ENCODE measurements at regions not wholly inside any gene's neighbourhood (a gene's known extent, or its start where the extent isn't known, plus 50 kb on each side); places are given as distances from the start of the nearest gene placed in this dataset.

DNA sequence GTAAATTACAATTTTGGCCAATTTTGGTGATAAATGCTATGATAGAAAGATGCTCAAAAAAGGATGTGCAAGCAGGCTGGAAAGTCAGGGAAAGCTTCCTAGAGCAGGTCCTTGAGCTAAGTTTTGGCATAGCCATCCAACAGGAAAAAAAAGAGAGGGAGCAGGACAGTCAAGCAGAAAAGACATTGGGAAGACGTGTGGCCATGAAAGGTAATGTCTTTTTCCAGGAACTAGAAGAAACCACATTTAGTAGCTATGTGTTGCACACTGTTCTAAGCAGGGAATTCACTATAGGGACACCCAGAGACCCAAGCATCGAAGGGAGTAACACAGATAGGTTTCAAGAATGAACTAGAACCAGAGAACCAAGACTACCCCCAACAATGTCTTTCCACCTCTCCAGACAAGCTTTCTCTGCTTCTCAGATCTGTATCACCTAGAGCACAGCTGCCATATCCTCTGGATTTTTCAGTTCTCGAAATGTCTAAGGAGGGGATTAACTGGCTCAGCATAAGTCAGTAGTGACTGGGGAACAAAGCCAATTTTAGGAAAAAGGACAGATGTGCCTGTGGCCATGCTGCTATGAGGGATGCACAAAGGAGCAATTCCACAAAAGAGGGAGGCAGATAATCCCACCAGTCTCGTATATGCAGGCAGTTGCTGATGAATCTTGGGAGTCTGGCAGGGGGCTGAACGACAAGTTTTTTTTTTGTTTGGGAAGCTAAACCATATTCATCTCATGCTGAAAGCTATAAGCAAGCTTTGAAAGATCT is 97.1 kb upstream of the DAB1 start:
- no peak for DNase-seq (ENCODE audit: low read depth)
- no peak for TF ChIP-seq CTCF (IDR thresholded peaks at IDR 0.05; ENCODE audit: insufficient read depth, low read depth, low read length, missing control alignments)
- H3K4me3 ChIP-seq (ENCODE audit: low read depth, low read length): no peak overlapping the region

DNA sequence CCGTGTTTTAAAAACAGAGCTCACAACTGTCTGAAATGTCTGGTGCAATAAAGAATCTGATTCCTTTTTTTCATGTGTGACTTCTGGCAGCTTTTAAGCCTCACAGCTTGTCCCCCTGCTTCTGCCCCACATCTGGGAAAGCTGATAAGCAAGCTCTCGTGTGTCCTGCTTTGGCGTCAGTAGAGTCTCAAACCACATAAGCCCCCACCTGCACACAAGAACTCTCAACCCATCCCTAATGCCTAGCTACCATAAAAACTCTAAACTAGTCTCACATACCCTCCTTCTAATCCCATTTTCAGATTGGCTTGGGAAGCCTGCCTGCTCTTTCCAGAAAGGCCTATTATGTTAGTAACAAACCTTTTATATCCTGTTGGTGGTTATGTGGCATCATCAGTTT is 94.6 kb upstream of the DAB1 start:
- no peak for DNase-seq (ENCODE audit: low read depth)
- TF ChIP-seq CTCF (IDR thresholded peaks at IDR 0.05; ENCODE audit: insufficient read depth, low read depth, low read length, missing control alignments): no peak
- no peak overlapping the region for H3K4me3 ChIP-seq (ENCODE audit: low read depth, low read length)

- no peak for TF ChIP-seq CTCF (IDR thresholded peaks at IDR 0.05; ENCODE audit: insufficient read depth, low read depth, low read length, missing control alignments)
- DNase-seq (ENCODE audit: low read depth): no peak
- no peak overlapping the region for H3K4me3 ChIP-seq (ENCODE audit: low read depth, low read length)
Measured at GRCh38 chr1:57517587-57518374, 93.9 kb upstream of the DAB1 start.

DNA sequence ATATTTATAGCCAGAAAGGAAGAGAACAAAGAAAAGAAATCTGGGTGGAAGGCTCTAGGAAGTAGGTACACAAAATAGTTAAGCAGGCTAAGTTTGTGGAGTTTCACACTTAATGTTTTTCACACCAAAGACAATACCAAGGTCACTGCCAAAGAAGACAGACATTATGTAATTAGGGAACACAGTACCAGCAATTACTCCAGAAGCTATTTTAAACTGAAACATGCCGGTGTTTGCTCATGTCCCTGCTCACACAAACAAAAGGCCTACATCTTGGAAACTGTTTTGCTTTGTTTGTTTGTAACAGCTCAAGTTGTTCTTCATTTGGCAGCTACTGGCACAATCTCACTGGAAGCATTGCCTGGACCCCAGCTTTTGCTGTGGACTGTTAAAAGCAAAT is 88.5 kb upstream of the DAB1 start:
- no peak overlapping the region for H3K4me3 ChIP-seq (ENCODE audit: low read depth, low read length)
- TF ChIP-seq CTCF (IDR thresholded peaks at IDR 0.05; ENCODE audit: insufficient read depth, low read depth, low read length, missing control alignments): no peak
- DNase-seq (ENCODE audit: low read depth): no peak

GRCh38 chr1:57506941-57507340 is 83.1 kb upstream of the DAB1 start:
- no peak for TF ChIP-seq CTCF (IDR thresholded peaks at IDR 0.05; ENCODE audit: insufficient read depth, low read depth, low read length, missing control alignments)
- H3K4me3 ChIP-seq (ENCODE audit: low read depth, low read length): no peak overlapping the region
- DNase-seq (ENCODE audit: low read depth): no peak

GRCh38 chr1:57503337-57503736 is 79.5 kb upstream of the DAB1 start:
- TF ChIP-seq CTCF (IDR thresholded peaks at IDR 0.05; ENCODE audit: insufficient read depth, low read depth, low read length, missing control alignments): no peak
- DNase-seq (ENCODE audit: low read depth): no peak
- H3K4me3 ChIP-seq (ENCODE audit: low read depth, low read length): no peak overlapping the region
